ENCODE measurements at regions not wholly inside any gene's neighbourhood (a gene's known extent, or its start where the extent isn't known, plus 50 kb on each side); places are given as distances from the start of the nearest gene placed in this dataset.

- Histone ChIP-seq H3K27me3 (ENCODE audit: insufficient read depth, low read length) (no peaks in the 10 kb centered on the region), H3K27ac (ENCODE audit: low read depth, low read length) (peak overlapping the region; percentile 62), H3K79me2 (ENCODE audit: control insufficient read depth, insufficient read depth, low read length, unreplicated experiment) (no peaks in the 10 kb centered on the region), H3K4me3 (ENCODE audit: low read depth, low read length) (peak overlapping the region; percentile 47; the same call in 1 of the 2 replicates), H3K4me1 (ENCODE audit: control insufficient read depth, insufficient read depth, low read length, unreplicated experiment) (peaks cover 34% of the 10 kb centered on the region), H3K36me3 (ENCODE audit: insufficient read depth, low read length) (no peaks in the 10 kb centered on the region), H2AFZ (ENCODE audit: low read length, unreplicated experiment) (peak overlapping the region; percentile 13)
Observed at GRCh38 chr16:66206363-66206762, 160.1 kb upstream of the CDH5 start.

- Histone ChIP-seq H3K27ac (ENCODE audit: low read depth, low read length) (peak overlapping the region; percentile 62), H2AFZ (ENCODE audit: low read length, unreplicated experiment) (peak overlapping the region; percentile 60), H3K27me3 (ENCODE audit: insufficient read depth, low read length) (no peaks in the 10 kb centered on the region), H3K4me3 (ENCODE audit: low read depth, low read length) (peak overlapping the region; percentile 47; the same call in 1 of the 2 replicates), H3K79me2 (ENCODE audit: control insufficient read depth, insufficient read depth, low read length, unreplicated experiment) (no peaks in the 10 kb centered on the region), H3K36me3 (ENCODE audit: insufficient read depth, low read length) (no peaks in the 10 kb centered on the region), H3K4me1 (ENCODE audit: control insufficient read depth, insufficient read depth, low read length, unreplicated experiment) (peaks cover 34% of the 10 kb centered on the region)
Observed at GRCh38 chr16:66205287-66206231, 160.9 kb upstream of the CDH5 start.

GRCh38 chr16:66204756-66205155 lies 161.7 kb upstream of the CDH5 start:
- Histone ChIP-seq H3K27me3 (ENCODE audit: insufficient read depth, low read length) (no peaks in the 10 kb centered on the region), H3K79me2 (ENCODE audit: control insufficient read depth, insufficient read depth, low read length, unreplicated experiment) (no peaks in the 10 kb centered on the region), H3K36me3 (ENCODE audit: insufficient read depth, low read length) (no peaks in the 10 kb centered on the region), H3K4me1 (ENCODE audit: control insufficient read depth, insufficient read depth, low read length, unreplicated experiment) (peaks cover 34% of the 10 kb centered on the region), H2AFZ (ENCODE audit: low read length, unreplicated experiment) (no peak overlapping the region), H3K27ac (ENCODE audit: low read depth, low read length) (peak overlapping the region; percentile 62; the same call in 1 of the 2 replicates), H3K4me3 (ENCODE audit: low read depth, low read length) (no peak overlapping the region)

- no peak overlapping the region for H3K27ac ChIP-seq (ENCODE audit: low read depth, low read length)
- H3K36me3 ChIP-seq (ENCODE audit: insufficient read depth, low read length): no peaks in the 10 kb centered on the region
- no peaks in the 10 kb centered on the region for H3K79me2 ChIP-seq (ENCODE audit: control insufficient read depth, insufficient read depth, low read length, unreplicated experiment)
- no peak overlapping the region for H3K4me3 ChIP-seq (ENCODE audit: low read depth, low read length)
- no peak overlapping the region for H2AFZ ChIP-seq (ENCODE audit: low read length, unreplicated experiment)
- peaks cover 39% of the 10 kb centered on the region for H3K4me1 ChIP-seq (ENCODE audit: control insufficient read depth, insufficient read depth, low read length, unreplicated experiment)
- H3K27me3 ChIP-seq (ENCODE audit: insufficient read depth, low read length): no peaks in the 10 kb centered on the region
Observed at GRCh38 chr16:66203476-66203875, 163.0 kb upstream of the CDH5 start.

- no peaks in the 10 kb centered on the region for H3K27me3 ChIP-seq (ENCODE audit: insufficient read depth, low read length)
Observed at GRCh38 chr16:66199189-66199588, 167.3 kb upstream of the CDH5 start.

GRCh38 chr16:66198641-66199040 lies 167.8 kb upstream of the CDH5 start:
- Histone ChIP-seq H3K4me3 (ENCODE audit: low read depth, low read length) (no peak overlapping the region), H3K79me2 (ENCODE audit: control insufficient read depth, insufficient read depth, low read length, unreplicated experiment) (no peaks in the 10 kb centered on the region), H3K4me1 (ENCODE audit: control insufficient read depth, insufficient read depth, low read length, unreplicated experiment) (peaks cover 6% of the 10 kb centered on the region), H3K27me3 (ENCODE audit: insufficient read depth, low read length) (no peaks in the 10 kb centered on the region), H2AFZ (ENCODE audit: low read length, unreplicated experiment) (no peak overlapping the region), H3K27ac (ENCODE audit: low read depth, low read length) (no peak overlapping the region), H3K36me3 (ENCODE audit: insufficient read depth, low read length) (no peaks in the 10 kb centered on the region)

More at GRCh38 chr16:66199189-66199588, 167.3 kb upstream of the CDH5 start:
- H3K4me1 ChIP-seq (ENCODE audit: control insufficient read depth, insufficient read depth, low read length, unreplicated experiment): peaks cover 6% of the 10 kb centered on the region
- no peak overlapping the region for H2AFZ ChIP-seq (ENCODE audit: low read length, unreplicated experiment)
- no peak overlapping the region for H3K4me3 ChIP-seq (ENCODE audit: low read depth, low read length)
- H3K27ac ChIP-seq (ENCODE audit: low read depth, low read length): no peak overlapping the region
- no peaks in the 10 kb centered on the region for H3K36me3 ChIP-seq (ENCODE audit: insufficient read depth, low read length)
- H3K79me2 ChIP-seq (ENCODE audit: control insufficient read depth, insufficient read depth, low read length, unreplicated experiment): no peaks in the 10 kb centered on the region

- no peak overlapping the region for H3K27ac ChIP-seq (ENCODE audit: low read depth, low read length)
- H3K79me2 ChIP-seq (ENCODE audit: control insufficient read depth, insufficient read depth, low read length, unreplicated experiment): no peaks in the 10 kb centered on the region
- no peak overlapping the region for H3K4me3 ChIP-seq (ENCODE audit: low read depth, low read length)
- H3K36me3 ChIP-seq (ENCODE audit: insufficient read depth, low read length): no peaks in the 10 kb centered on the region
- H2AFZ ChIP-seq (ENCODE audit: low read length, unreplicated experiment): no peak overlapping the region
- H3K27me3 ChIP-seq (ENCODE audit: insufficient read depth, low read length): no peaks in the 10 kb centered on the region
- peaks cover 6% of the 10 kb centered on the region for H3K4me1 ChIP-seq (ENCODE audit: control insufficient read depth, insufficient read depth, low read length, unreplicated experiment)
Observed at GRCh38 chr16:66197668-66198278, 168.7 kb upstream of the CDH5 start.

- H3K4me3 ChIP-seq (ENCODE audit: low read depth, low read length): no peak overlapping the region
- H2AFZ ChIP-seq (ENCODE audit: low read length, unreplicated experiment): no peak overlapping the region
- no peaks in the 10 kb centered on the region for H3K27me3 ChIP-seq (ENCODE audit: insufficient read depth, low read length)
- H3K36me3 ChIP-seq (ENCODE audit: insufficient read depth, low read length): no peaks in the 10 kb centered on the region
- peaks cover 6% of the 10 kb centered on the region for H3K4me1 ChIP-seq (ENCODE audit: control insufficient read depth, insufficient read depth, low read length, unreplicated experiment)
- no peaks in the 10 kb centered on the region for H3K79me2 ChIP-seq (ENCODE audit: control insufficient read depth, insufficient read depth, low read length, unreplicated experiment)
- H3K27ac ChIP-seq (ENCODE audit: low read depth, low read length): no peak overlapping the region
Observed at GRCh38 chr16:66196770-66197169, 169.7 kb upstream of the CDH5 start.

- no peaks in the 10 kb centered on the region for H3K27me3 ChIP-seq (ENCODE audit: insufficient read depth, low read length)
- H3K27ac ChIP-seq (ENCODE audit: low read depth, low read length): no peak overlapping the region
- no peak overlapping the region for H2AFZ ChIP-seq (ENCODE audit: low read length, unreplicated experiment)
- no peaks in the 10 kb centered on the region for H3K36me3 ChIP-seq (ENCODE audit: insufficient read depth, low read length)
- H3K4me1 ChIP-seq (ENCODE audit: control insufficient read depth, insufficient read depth, low read length, unreplicated experiment): peaks cover 16% of the 10 kb centered on the region
- no peak overlapping the region for H3K4me3 ChIP-seq (ENCODE audit: low read depth, low read length)
- no peaks in the 10 kb centered on the region for H3K79me2 ChIP-seq (ENCODE audit: control insufficient read depth, insufficient read depth, low read length, unreplicated experiment)
Observed at GRCh38 chr16:66194866-66195265, 171.6 kb upstream of the CDH5 start.

- no peaks in the 10 kb centered on the region for H3K27me3 ChIP-seq (ENCODE audit: insufficient read depth, low read length)
- H2AFZ ChIP-seq (ENCODE audit: low read length, unreplicated experiment): no peak overlapping the region
- no peak overlapping the region for H3K27ac ChIP-seq (ENCODE audit: low read depth, low read length)
- peaks cover 22% of the 10 kb centered on the region for H3K4me1 ChIP-seq (ENCODE audit: control insufficient read depth, insufficient read depth, low read length, unreplicated experiment)
- H3K36me3 ChIP-seq (ENCODE audit: insufficient read depth, low read length): no peaks in the 10 kb centered on the region
- H3K4me3 ChIP-seq (ENCODE audit: low read depth, low read length): no peak overlapping the region
- no peaks in the 10 kb centered on the region for H3K79me2 ChIP-seq (ENCODE audit: control insufficient read depth, insufficient read depth, low read length, unreplicated experiment)
Observed at GRCh38 chr16:66193543-66194229, 172.8 kb upstream of the CDH5 start.
